ENCODE measurements at regions not wholly inside any gene's neighbourhood (a gene's known extent, or its start where the extent isn't known, plus 50 kb on each side); places are given as distances from the start of the nearest gene placed in this dataset.

GRCh38 chr3:168995129-168995528 is 668.4 kb downstream of the MECOM start:
- Histone ChIP-seq H3K9me2 (ENCODE audit: low read depth, low read length) (no peaks in the 10 kb centered on the region; the same call in 1 of the 2 replicates), H3K9me3 (ENCODE audit: low read length) (no peaks in the 10 kb centered on the region), H3K79me2 (ENCODE audit: insufficient read depth, low read length) (no peaks in the 10 kb centered on the region), H3K4me2 (ENCODE audit: low read length) (no peak overlapping the region), H3K4me3 (ENCODE audit: low read depth, low read length, poor library complexity, severe bottlenecking) (no peak overlapping the region), H3K27me3 (ENCODE audit: insufficient read depth, low read length) (no peaks in the 10 kb centered on the region), H3K9ac (ENCODE audit: low read length) (no peak overlapping the region), H3K4me1 (ENCODE audit: insufficient read depth, low read length, severe bottlenecking) (no peaks in the 10 kb centered on the region), H3F3A (ENCODE audit: insufficient read depth, low read length) (no peaks in the 10 kb centered on the region), H3K36me3 (ENCODE audit: insufficient read depth, low read length) (no peaks in the 10 kb centered on the region), H3K27ac (ENCODE audit: low read depth, low read length, poor library complexity, severe bottlenecking) (no peak overlapping the region), H4K20me1 (ENCODE audit: insufficient read depth, low read length) (no peaks in the 10 kb centered on the region), H2AFZ (ENCODE audit: low read length) (no peak overlapping the region)
- TF ChIP-seq, protein P1, sequence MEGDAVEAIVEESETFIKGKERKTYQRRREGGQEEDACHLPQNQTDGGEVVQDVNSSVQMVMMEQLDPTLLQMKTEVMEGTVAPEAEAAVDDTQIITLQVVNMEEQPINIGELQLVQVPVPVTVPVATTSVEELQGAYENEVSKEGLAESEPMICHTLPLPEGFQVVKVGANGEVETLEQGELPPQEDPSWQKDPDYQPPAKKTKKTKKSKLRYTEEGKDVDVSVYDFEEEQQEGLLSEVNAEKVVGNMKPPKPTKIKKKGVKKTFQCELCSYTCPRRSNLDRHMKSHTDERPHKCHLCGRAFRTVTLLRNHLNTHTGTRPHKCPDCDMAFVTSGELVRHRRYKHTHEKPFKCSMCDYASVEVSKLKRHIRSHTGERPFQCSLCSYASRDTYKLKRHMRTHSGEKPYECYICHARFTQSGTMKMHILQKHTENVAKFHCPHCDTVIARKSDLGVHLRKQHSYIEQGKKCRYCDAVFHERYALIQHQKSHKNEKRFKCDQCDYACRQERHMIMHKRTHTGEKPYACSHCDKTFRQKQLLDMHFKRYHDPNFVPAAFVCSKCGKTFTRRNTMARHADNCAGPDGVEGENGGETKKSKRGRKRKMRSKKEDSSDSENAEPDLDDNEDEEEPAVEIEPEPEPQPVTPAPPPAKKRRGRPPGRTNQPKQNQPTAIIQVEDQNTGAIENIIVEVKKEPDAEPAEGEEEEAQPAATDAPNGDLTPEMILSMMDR (IDR thresholded peaks at IDR 0.05; ENCODE audit: low read length), result no peak
- no peak for TF ChIP-seq EZH2 (IDR thresholded peaks at IDR 0.05; ENCODE audit: borderline replicate concordance, low read length)

DNA sequence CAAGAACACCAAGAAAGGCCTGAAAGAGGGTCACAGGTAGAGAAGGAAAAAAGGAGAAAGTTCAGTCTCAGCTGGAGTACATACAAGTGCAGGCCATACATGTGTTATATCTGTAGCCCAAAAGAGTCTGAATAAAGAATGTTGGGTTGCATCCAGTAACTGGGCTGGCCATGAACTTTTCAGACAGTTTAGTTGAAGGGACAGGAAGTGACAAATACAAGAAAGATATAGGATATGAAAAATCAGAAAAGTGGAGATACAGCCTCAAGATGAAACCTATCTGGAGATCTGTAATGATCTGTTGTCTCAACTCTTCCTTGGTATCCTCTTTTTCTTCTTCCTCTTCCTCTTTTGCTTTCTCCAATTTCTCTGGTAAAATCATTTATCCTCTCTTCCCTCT is 671.7 kb downstream of the MECOM start:
- Histone ChIP-seq H3K4me3 (ENCODE audit: low read depth, low read length, poor library complexity, severe bottlenecking) (no peak overlapping the region), H3K27me3 (ENCODE audit: insufficient read depth, low read length) (no peaks in the 10 kb centered on the region), H3K9me2 (ENCODE audit: low read depth, low read length) (no peaks in the 10 kb centered on the region; the same call in 1 of the 2 replicates), H3K4me1 (ENCODE audit: insufficient read depth, low read length, severe bottlenecking) (no peaks in the 10 kb centered on the region), H3K9ac (ENCODE audit: low read length) (no peak overlapping the region), H3K79me2 (ENCODE audit: insufficient read depth, low read length) (no peaks in the 10 kb centered on the region), H3K9me3 (ENCODE audit: low read length) (no peaks in the 10 kb centered on the region), H3F3A (ENCODE audit: insufficient read depth, low read length) (no peaks in the 10 kb centered on the region), H3K36me3 (ENCODE audit: insufficient read depth, low read length) (no peaks in the 10 kb centered on the region), H3K27ac (ENCODE audit: low read depth, low read length, poor library complexity, severe bottlenecking) (no peak overlapping the region), H3K4me2 (ENCODE audit: low read length) (no peak overlapping the region), H4K20me1 (ENCODE audit: insufficient read depth, low read length) (no peaks in the 10 kb centered on the region), H2AFZ (ENCODE audit: low read length) (no peak overlapping the region)
- no peak for TF ChIP-seq EZH2 (IDR thresholded peaks at IDR 0.05; ENCODE audit: borderline replicate concordance, low read length)
- TF ChIP-seq, protein P1 (IDR thresholded peaks at IDR 0.05; ENCODE audit: low read length), result no peak

DNA sequence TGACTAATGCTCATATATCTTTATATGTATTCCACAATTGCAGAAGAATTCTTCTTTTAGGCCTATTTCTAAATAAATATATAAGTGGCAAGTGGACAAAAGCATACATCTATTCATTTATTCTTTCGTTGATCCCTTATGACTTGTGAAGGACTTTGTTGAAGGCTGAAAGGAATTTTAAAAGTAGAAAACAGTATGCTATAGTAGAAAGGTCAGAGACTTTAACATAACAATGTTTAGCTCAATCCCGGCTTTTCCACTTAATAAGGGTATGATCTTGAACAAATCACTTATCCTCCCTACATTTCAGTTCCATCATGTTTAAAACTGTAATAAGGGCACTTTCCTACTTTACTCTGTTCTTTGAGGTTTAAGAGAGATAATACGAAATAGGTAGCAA is 672.9 kb downstream of the MECOM start:
- Histone ChIP-seq H3F3A (ENCODE audit: insufficient read depth, low read length) (no peaks in the 10 kb centered on the region), H3K4me1 (ENCODE audit: insufficient read depth, low read length, severe bottlenecking) (no peaks in the 10 kb centered on the region), H4K20me1 (ENCODE audit: insufficient read depth, low read length) (no peaks in the 10 kb centered on the region), H3K79me2 (ENCODE audit: insufficient read depth, low read length) (no peaks in the 10 kb centered on the region), H3K9me3 (ENCODE audit: low read length) (no peaks in the 10 kb centered on the region), H3K9me2 (ENCODE audit: low read depth, low read length) (no peaks in the 10 kb centered on the region), H3K27me3 (ENCODE audit: insufficient read depth, low read length) (no peaks in the 10 kb centered on the region), H3K27ac (ENCODE audit: low read depth, low read length, poor library complexity, severe bottlenecking) (no peak overlapping the region), H3K36me3 (ENCODE audit: insufficient read depth, low read length) (no peaks in the 10 kb centered on the region), H3K9ac (ENCODE audit: low read length) (no peak overlapping the region), H3K4me3 (ENCODE audit: low read depth, low read length, poor library complexity, severe bottlenecking) (no peak overlapping the region), H3K4me2 (ENCODE audit: low read length) (no peak overlapping the region), H2AFZ (ENCODE audit: low read length) (no peak overlapping the region)
- TF ChIP-seq, protein P1 (IDR thresholded peaks at IDR 0.05; ENCODE audit: low read length), result no peak
- no peak for TF ChIP-seq EZH2 (IDR thresholded peaks at IDR 0.05; ENCODE audit: borderline replicate concordance, low read length)
